Breast epithelium (tissue), 3 donors: ENCODE measurements at regions not wholly inside any gene's neighbourhood (a gene's known extent, or its start where the extent isn't known, plus 50 kb on each side); places are given as distances from the start of the nearest gene placed in this dataset.

ENCODE experiments used
- POLR2A ChIP-seq: fragments of 450-650 bp; IDR thresholded peaks from one replicate; pipeline ENCODE4 v1.6.1; 2016; ENCODE audit warnings: antibody characterized with exemption, mild to moderate bottlenecking, moderate library complexity
- POLR2AphosphoS5 ChIP-seq, 3 donors: sonication (generic); formaldehyde crosslinking; IDR thresholded peaks; one replicate each; pipeline ENCODE4 v1.6.1; 2017; ENCODE audit warnings: antibody characterized with exemption in 3 of 3
- TF ChIP-seq, protein P1 (sequence below), 3 donors: fragments of 450-650 bp; IDR thresholded peaks; one replicate each; pipeline ENCODE4 v1.5.1; 2016 to 2017; ENCODE audit warnings: antibody characterized with exemption in 3 of 3, mild to moderate bottlenecking in 3 of 3, moderate library complexity in 3 of 3

DNA sequence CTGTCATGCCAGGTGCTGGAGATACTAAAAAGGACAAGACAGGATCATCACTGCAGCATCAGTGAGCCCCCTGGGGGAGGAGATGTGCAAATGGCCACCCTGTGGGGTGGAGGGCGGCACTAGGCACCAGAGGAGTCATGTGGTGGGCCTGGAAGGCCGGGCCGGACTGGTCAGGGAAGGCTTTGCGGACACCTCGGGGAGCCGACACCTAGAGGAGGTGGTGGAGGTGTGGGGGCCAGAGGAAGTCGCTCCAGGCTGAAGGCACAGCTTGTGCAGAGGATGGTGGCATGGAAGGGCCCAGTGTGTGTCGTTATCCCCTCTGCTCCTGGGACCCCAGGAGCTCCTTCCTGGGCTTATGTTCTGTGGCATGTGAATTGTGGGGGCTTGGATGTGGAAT is 437.7 kb downstream of the RPS24 start:
- TF ChIP-seq, protein P1, sequence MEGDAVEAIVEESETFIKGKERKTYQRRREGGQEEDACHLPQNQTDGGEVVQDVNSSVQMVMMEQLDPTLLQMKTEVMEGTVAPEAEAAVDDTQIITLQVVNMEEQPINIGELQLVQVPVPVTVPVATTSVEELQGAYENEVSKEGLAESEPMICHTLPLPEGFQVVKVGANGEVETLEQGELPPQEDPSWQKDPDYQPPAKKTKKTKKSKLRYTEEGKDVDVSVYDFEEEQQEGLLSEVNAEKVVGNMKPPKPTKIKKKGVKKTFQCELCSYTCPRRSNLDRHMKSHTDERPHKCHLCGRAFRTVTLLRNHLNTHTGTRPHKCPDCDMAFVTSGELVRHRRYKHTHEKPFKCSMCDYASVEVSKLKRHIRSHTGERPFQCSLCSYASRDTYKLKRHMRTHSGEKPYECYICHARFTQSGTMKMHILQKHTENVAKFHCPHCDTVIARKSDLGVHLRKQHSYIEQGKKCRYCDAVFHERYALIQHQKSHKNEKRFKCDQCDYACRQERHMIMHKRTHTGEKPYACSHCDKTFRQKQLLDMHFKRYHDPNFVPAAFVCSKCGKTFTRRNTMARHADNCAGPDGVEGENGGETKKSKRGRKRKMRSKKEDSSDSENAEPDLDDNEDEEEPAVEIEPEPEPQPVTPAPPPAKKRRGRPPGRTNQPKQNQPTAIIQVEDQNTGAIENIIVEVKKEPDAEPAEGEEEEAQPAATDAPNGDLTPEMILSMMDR (IDR thresholded peaks at IDR 0.05), result no peak
- TF ChIP-seq POLR2A (no peak), POLR2AphosphoS5 (IDR thresholded peaks at IDR 0.05) (no peak)
